HepG2 (cell line): ENCODE measurements at regions not wholly inside any gene's neighbourhood (a gene's known extent, or its start where the extent isn't known, plus 50 kb on each side); places are given as distances from the start of the nearest gene placed in this dataset.

Experiments used
- ATAC-seq: fragments of 200-7000 bp; cut with Tn5 transposase; 3 replicates; pipeline ENCODE4 v1.9.1; 2020; ENCODE audit warnings: mild to moderate bottlenecking, moderate library complexity
- BruUV-seq: library from RNA; stranded (reverse); fragments of 400-500 nt; replicated peaks from 2 replicates; lab custom pipeline; 2021; lab: Mats Ljungman, UMichigan
- CTCF ChIA-PET: fragments of 300-600 bp; formaldehyde crosslinking; extraction: SDS; loops from one replicate; lab custom pipeline; 2021; ENCODE audit warnings: low total read pairs, inconsistent platforms, low intra/inter-chr PET ratio; lab: Yijun Ruan, JAX
- POLR2A ChIA-PET: fragments of 350-600 bp; sonication (Branson Sonifier 250); formaldehyde crosslinking; loops from one replicate; lab custom pipeline; 2020; ENCODE audit warnings: antibody characterized with exemption, inconsistent platforms; lab: Yijun Ruan, JAX
- DNase-seq: peaks from one replicate; pipeline ENCODE4 v3.0.0-alpha.2; 2015; ENCODE audit warnings: low spot score
- FAIRE-seq: peaks from 3 replicates; lab custom pipeline; 2011; peaks lifted over from hg19 to GRCh38; lab: Jason Lieb, UNC
- H2AFZ ChIP-seq: one replicate; pipeline ENCODE4 v1.6.1; 2011; ENCODE audit warnings: low read length, inconsistent platforms
- H3K27ac ChIP-seq: fragments of 300-600 bp; 3 replicates; pipeline ENCODE4 v1.8.0; 2011; ENCODE audit warnings: mixed run types, mild to moderate bottlenecking, mixed read lengths, low read length, inconsistent platforms; ENCODE audit not compliant: insufficient read depth; ENCODE audit errors: extremely low read length
- H3K27me3 ChIP-seq, 2 experiments: fragments of 200-600 bp in 1 of 2; 2 replicates in 1 of 2; 3 replicates in 1 of 2; pipeline versions ENCODE4 v1.6.0 to v1.8.0; 2011; ENCODE audit warnings: low read length in 2 of 2, mild to moderate bottlenecking in 2 of 2, moderate library complexity in 2 of 2, inconsistent platforms in 1 of 2; ENCODE audit not compliant: insufficient read depth in 2 of 2, control insufficient read depth in 1 of 2
- H3K36me3 ChIP-seq, 2 experiments: fragments of 200-600 bp in 1 of 2; replicated peaks in 1 of 2; 2 replicates in 1 of 2; 3 replicates in 1 of 2; pipeline versions ENCODE4 v1.5.1 to v1.8.0; 2011; ENCODE audit warnings: low read length in 2 of 2, inconsistent platforms in 1 of 2; ENCODE audit not compliant: insufficient read depth in 2 of 2, control insufficient read depth in 1 of 2
- H3K4me1 ChIP-seq: 2 replicates; pipeline ENCODE4 v1.5.1; 2012; ENCODE audit warnings: low read length, inconsistent platforms; ENCODE audit not compliant: insufficient read depth
- H3K4me2 ChIP-seq: 2 replicates; pipeline ENCODE4 v1.6.0; 2011; ENCODE audit warnings: low read depth, low read length, inconsistent platforms
- H3K4me3 ChIP-seq, 3 experiments: fragments of 200-600 bp in 1 of 3; sonication (generic), shearing (Covaris generic) in 1 of 3; replicated peaks in 1 of 3; 2 replicates each; pipeline ENCODE4 v1.5.1; 2011 to 2016; ENCODE audit warnings: low read length in 3 of 3, inconsistent platforms in 2 of 3, low read depth in 2 of 3, mild to moderate bottlenecking in 2 of 3, control low read depth in 1 of 3, mixed read lengths in 1 of 3; ENCODE audit not compliant: insufficient read depth in 1 of 3
- H3K79me2 ChIP-seq: one replicate; pipeline ENCODE4 v1.6.1; 2011; ENCODE audit warnings: low read length, inconsistent platforms; ENCODE audit not compliant: insufficient read depth
- H3K9ac ChIP-seq: 2 replicates; pipeline ENCODE4 v1.6.0; 2011; ENCODE audit warnings: mild to moderate bottlenecking, low read depth, low read length, inconsistent platforms; ENCODE audit not compliant: insufficient read depth
- H3K9me3 ChIP-seq: 2 replicates; pipeline ENCODE4 v1.5.1; 2012; ENCODE audit warnings: mild to moderate bottlenecking, low read length
- H4K20me1 ChIP-seq: 2 replicates; pipeline ENCODE4 v1.6.0; 2011; ENCODE audit warnings: inconsistent platforms, mild to moderate bottlenecking, low read length, moderate library complexity; ENCODE audit not compliant: insufficient read depth
- KLF12 ChIP-seq: sonication (generic); formaldehyde crosslinking; IDR thresholded peaks from 2 replicates; pipeline ENCODE4 v1.4.0; 2020; ENCODE audit warnings: missing genetic modification reagents, borderline replicate concordance
- TCF7L2 ChIP-seq: IDR thresholded peaks from 2 replicates; pipeline ENCODE4 v1.6.1; 2011; ENCODE audit warnings: mild to moderate bottlenecking, low read depth, low read length, moderate library complexity
- WGBS: methylation state at CpG from one replicate; pipeline ENCODE4 v1.1.6; 2017; ENCODE audit warnings: low lambda C conversion rate; 5-methylcytosine and 5-hydroxymethylcytosine counted together
- in situ Hi-C: cut with HindIII; loops from 2 replicates; pipeline ENCODE4 v1.10.0; 2017; ENCODE audit warnings: low pct_unique_long_range_greater_than_20kb; ENCODE audit not compliant: extremely low pct_ligation_motif_present
- intact Hi-C: fragments of 100-400 bp; cut with micrococcal nuclease; formaldehyde crosslinking; loops from one replicate; pipeline ENCODE4 v1.10.0; 2022; ENCODE audit not compliant: unreplicated experiment
- TF ChIP-seq, protein P1 (sequence below): sonication (generic); formaldehyde crosslinking; IDR thresholded peaks from 2 replicates; pipeline ENCODE4 v1.5.0; 2020; ENCODE audit warnings: mild to moderate bottlenecking, missing genetic modification reagents
- TF ChIP-seq, protein P2 (sequence below): sonication (generic); formaldehyde crosslinking; IDR thresholded peaks from 2 replicates; pipeline ENCODE4; 2020; ENCODE audit warnings: missing genetic modification reagents, mild to moderate bottlenecking, borderline replicate concordance
- TF ChIP-seq, protein P3 (sequence below), 2 experiments: sonication (generic) in 1 of 2; formaldehyde crosslinking in 1 of 2; IDR thresholded peaks; 2 replicates each; pipeline versions ENCODE4 v1.6.1 to v1.9.0; 2014 to 2022; ENCODE audit warnings: antibody characterized with exemption in 1 of 2, borderline replicate concordance in 1 of 2, inconsistent platforms in 1 of 2, low read depth in 1 of 2, missing genetic modification reagents in 1 of 2
- TF ChIP-seq, protein P4 (sequence below): sonication (generic); formaldehyde crosslinking; IDR thresholded peaks from 2 replicates; pipeline ENCODE4 v1.4.0; 2020; ENCODE audit warnings: missing genetic modification reagents, borderline replicate concordance

DNA sequence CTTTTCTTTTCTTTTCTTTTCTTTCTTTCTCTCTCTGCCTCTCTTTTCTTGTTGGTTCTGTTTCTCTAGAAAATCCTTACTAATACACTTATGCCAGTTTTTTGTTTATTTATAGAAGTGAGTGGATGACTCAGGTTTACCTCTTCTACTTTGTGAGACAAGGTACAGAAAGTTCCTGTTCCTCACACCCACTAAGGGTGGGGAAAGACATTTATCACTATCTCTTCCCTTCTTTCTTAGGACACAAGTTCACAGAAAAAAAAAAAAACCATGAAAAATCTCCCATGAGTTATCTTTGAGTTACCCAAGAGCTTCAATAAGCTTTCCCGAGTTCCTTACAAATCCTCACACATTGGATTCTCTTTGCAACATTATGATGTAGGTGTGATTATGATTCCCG is 60.9 kb upstream of the CD180 start (continued):
- TF ChIP-seq, protein P1, sequence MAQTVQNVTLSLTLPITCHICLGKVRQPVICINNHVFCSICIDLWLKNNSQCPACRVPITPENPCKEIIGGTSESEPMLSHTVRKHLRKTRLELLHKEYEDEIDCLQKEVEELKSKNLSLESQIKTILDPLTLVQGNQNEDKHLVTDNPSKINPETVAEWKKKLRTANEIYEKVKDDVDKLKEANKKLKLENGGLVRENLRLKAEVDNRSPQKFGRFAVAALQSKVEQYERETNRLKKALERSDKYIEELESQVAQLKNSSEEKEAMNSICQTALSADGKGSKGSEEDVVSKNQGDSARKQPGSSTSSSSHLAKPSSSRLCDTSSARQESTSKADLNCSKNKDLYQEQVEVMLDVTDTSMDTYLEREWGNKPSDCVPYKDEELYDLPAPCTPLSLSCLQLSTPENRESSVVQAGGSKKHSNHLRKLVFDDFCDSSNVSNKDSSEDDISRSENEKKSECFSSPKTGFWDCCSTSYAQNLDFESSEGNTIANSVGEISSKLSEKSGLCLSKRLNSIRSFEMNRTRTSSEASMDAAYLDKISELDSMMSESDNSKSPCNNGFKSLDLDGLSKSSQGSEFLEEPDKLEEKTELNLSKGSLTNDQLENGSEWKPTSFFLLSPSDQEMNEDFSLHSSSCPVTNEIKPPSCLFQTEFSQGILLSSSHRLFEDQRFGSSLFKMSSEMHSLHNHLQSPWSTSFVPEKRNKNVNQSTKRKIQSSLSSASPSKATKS (CRISPR knock-in tag), result no peak
- TF ChIP-seq, all 625 proteins: peak for 0

DNA sequence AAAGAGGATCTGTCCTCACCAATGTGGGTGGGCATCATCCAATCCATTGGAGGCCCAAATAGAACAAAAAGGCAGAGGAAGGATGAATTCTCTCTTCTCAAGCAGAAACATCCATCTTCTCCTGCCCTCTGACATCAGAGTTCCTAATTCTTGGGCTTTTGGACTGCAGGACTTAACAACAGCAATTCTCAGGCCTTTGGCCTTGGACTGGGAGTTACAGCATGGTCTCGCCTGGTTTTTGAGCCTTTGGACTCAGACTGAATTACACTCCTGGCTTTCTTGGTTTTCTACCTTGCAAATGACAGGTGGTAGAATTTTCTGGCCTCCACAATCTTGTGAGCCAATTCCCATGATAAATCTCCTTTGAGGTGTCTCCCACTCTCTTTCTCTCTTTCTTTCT is 60.5 kb upstream of the CD180 start:
- no peak for FAIRE-seq
- in situ Hi-C loops (no loop called here), intact Hi-C loops (no loop called here)
- TF ChIP-seq, protein P2, sequence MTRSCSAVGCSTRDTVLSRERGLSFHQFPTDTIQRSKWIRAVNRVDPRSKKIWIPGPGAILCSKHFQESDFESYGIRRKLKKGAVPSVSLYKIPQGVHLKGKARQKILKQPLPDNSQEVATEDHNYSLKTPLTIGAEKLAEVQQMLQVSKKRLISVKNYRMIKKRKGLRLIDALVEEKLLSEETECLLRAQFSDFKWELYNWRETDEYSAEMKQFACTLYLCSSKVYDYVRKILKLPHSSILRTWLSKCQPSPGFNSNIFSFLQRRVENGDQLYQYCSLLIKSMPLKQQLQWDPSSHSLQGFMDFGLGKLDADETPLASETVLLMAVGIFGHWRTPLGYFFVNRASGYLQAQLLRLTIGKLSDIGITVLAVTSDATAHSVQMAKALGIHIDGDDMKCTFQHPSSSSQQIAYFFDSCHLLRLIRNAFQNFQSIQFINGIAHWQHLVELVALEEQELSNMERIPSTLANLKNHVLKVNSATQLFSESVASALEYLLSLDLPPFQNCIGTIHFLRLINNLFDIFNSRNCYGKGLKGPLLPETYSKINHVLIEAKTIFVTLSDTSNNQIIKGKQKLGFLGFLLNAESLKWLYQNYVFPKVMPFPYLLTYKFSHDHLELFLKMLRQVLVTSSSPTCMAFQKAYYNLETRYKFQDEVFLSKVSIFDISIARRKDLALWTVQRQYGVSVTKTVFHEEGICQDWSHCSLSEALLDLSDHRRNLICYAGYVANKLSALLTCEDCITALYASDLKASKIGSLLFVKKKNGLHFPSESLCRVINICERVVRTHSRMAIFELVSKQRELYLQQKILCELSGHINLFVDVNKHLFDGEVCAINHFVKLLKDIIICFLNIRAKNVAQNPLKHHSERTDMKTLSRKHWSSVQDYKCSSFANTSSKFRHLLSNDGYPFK (CRISPR knock-in tag), result no peak
- TF ChIP-seq TCF7L2 (no peak), KLF12 (CRISPR knock-in tag) (no peak)
- TF ChIP-seq, protein P3, sequence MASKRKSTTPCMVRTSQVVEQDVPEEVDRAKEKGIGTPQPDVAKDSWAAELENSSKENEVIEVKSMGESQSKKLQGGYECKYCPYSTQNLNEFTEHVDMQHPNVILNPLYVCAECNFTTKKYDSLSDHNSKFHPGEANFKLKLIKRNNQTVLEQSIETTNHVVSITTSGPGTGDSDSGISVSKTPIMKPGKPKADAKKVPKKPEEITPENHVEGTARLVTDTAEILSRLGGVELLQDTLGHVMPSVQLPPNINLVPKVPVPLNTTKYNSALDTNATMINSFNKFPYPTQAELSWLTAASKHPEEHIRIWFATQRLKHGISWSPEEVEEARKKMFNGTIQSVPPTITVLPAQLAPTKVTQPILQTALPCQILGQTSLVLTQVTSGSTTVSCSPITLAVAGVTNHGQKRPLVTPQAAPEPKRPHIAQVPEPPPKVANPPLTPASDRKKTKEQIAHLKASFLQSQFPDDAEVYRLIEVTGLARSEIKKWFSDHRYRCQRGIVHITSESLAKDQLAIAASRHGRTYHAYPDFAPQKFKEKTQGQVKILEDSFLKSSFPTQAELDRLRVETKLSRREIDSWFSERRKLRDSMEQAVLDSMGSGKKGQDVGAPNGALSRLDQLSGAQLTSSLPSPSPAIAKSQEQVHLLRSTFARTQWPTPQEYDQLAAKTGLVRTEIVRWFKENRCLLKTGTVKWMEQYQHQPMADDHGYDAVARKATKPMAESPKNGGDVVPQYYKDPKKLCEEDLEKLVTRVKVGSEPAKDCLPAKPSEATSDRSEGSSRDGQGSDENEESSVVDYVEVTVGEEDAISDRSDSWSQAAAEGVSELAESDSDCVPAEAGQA (IDR thresholded peaks at IDR 0.05; ENCODE audit: low read depth), result no peak
- TF ChIP-seq, protein P3 (CRISPR knock-in tag; IDR thresholded peaks at IDR 0.05; ENCODE audit: borderline replicate concordance), result no peak
- TF ChIP-seq, protein P4, sequence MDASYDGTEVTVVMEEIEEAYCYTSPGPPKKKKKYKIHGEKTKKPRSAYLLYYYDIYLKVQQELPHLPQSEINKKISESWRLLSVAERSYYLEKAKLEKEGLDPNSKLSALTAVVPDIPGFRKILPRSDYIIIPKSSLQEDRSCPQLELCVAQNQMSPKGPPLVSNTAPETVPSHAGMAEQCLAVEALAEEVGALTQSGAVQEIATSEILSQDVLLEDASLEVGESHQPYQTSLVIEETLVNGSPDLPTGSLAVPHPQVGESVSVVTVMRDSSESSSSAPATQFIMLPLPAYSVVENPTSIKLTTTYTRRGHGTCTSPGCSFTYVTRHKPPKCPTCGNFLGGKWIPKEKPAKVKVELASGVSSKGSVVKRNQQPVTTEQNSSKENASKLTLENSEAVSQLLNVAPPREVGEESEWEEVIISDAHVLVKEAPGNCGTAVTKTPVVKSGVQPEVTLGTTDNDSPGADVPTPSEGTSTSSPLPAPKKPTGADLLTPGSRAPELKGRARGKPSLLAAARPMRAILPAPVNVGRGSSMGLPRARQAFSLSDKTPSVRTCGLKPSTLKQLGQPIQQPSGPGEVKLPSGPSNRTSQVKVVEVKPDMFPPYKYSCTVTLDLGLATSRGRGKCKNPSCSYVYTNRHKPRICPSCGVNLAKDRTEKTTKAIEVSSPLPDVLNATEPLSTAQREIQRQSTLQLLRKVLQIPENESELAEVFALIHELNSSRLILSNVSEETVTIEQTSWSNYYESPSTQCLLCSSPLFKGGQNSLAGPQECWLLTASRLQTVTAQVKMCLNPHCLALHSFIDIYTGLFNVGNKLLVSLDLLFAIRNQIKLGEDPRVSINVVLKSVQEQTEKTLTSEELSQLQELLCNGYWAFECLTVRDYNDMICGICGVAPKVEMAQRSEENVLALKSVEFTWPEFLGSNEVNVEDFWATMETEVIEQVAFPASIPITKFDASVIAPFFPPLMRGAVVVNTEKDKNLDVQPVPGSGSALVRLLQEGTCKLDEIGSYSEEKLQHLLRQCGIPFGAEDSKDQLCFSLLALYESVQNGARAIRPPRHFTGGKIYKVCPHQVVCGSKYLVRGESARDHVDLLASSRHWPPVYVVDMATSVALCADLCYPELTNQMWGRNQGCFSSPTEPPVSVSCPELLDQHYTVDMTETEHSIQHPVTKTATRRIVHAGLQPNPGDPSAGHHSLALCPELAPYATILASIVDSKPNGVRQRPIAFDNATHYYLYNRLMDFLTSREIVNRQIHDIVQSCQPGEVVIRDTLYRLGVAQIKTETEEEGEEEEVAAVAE, result no peak

More for the DNA sequence above, 60.5 kb upstream of the CD180 start:
- H2AFZ ChIP-seq, result no peak overlapping the region
- ChIA-PET CTCF (no interaction called here), POLR2A (no interaction called here)
- DNase-seq (no peak), ATAC-seq (no peak)
- H3K4me1 ChIP-seq, result no peaks in the 10 kb centered on the region
- H3K9ac ChIP-seq, result no peak overlapping the region
- no TSS peak for BruUV-seq
- H4K20me1 ChIP-seq, result no peaks in the 10 kb centered on the region
- WGBS, result 0% methylated on average over 1 of the region's 1 CpG
- no peaks in the 10 kb centered on the region; a peak in 1 of 5 replicates for H3K27me3 ChIP-seq
- no peak overlapping the region for H3K27ac ChIP-seq
- no peak overlapping the region for H3K4me3 ChIP-seq
- H3K4me2 ChIP-seq, result no peak overlapping the region
- no peaks in the 10 kb centered on the region for H3K79me2 ChIP-seq
- H3K9me3 ChIP-seq, result no peaks in the 10 kb centered on the region
- H3K36me3 ChIP-seq, result no peaks in the 10 kb centered on the region
